Keratinocyte (primary cell): ENCODE measurements at regions not wholly inside any gene's neighbourhood (a gene's known extent, or its start where the extent isn't known, plus 50 kb on each side); places are given as distances from the start of the nearest gene placed in this dataset.

Source experiments
- DNase-seq: peaks from one replicate; pipeline ENCODE4 v3.0.0-alpha.2; 2011; ENCODE audit warnings: low read depth, missing footprints, low spot score
- FAIRE-seq: peaks from 2 replicates; lab custom pipeline; 2011; peaks lifted over from hg19 to GRCh38; lab: Jason Lieb, UNC
- H2AFZ ChIP-seq: 2 replicates; pipeline ENCODE4 v1.6.0; 2012; ENCODE audit warnings: low read length, control low read depth, inconsistent platforms; ENCODE audit not compliant: control insufficient read depth
- H3K27ac ChIP-seq: 2 replicates; pipeline ENCODE4 v1.5.1; 2011; ENCODE audit warnings: low read length; ENCODE audit not compliant: control insufficient read depth, insufficient read depth
- H3K27me3 ChIP-seq: 3 replicates; pipeline ENCODE4 v1.6.0; 2011; ENCODE audit warnings: low read length; ENCODE audit not compliant: control insufficient read depth, insufficient read depth; ENCODE audit errors: extremely low read depth
- H3K36me3 ChIP-seq, 2 experiments: 2 replicates in 1 of 2; 3 replicates in 1 of 2; pipeline ENCODE4 v1.5.1; 2011; ENCODE audit warnings: low read length in 2 of 2, mild to moderate bottlenecking in 1 of 2; ENCODE audit not compliant: control insufficient read depth in 2 of 2, insufficient read depth in 2 of 2; ENCODE audit errors: extremely low read depth in 1 of 2
- H3K4me1 ChIP-seq: 3 replicates; pipeline ENCODE4 v1.5.1; 2011; ENCODE audit warnings: low read length; ENCODE audit not compliant: control insufficient read depth, insufficient read depth; ENCODE audit errors: extremely low read depth
- H3K4me2 ChIP-seq: 3 replicates; pipeline ENCODE4 v1.6.0; 2011; ENCODE audit warnings: low read depth, low read length; ENCODE audit not compliant: control insufficient read depth, insufficient read depth; ENCODE audit errors: extremely low read depth
- H3K4me3 ChIP-seq, 3 experiments: fragments of 200-600 bp in 1 of 3; sonication (generic) in 1 of 3; 2 replicates in 2 of 3; 3 replicates in 1 of 3; pipeline ENCODE4 v1.5.1; 2011 to 2016; ENCODE audit warnings: low read length in 3 of 3, mild to moderate bottlenecking in 3 of 3, control low read depth in 2 of 3, inconsistent platforms in 1 of 3, low read depth in 1 of 3, mixed read lengths in 1 of 3, mixed run types in 1 of 3, moderate library complexity in 1 of 3; ENCODE audit not compliant: control insufficient read depth in 2 of 3, insufficient read depth in 2 of 3; ENCODE audit errors: extremely low read depth in 1 of 3
- H3K79me2 ChIP-seq: 2 replicates; pipeline ENCODE4 v1.6.0; 2012; ENCODE audit warnings: low read length; ENCODE audit not compliant: control insufficient read depth, insufficient read depth
- H3K9ac ChIP-seq: 3 replicates; pipeline ENCODE4 v1.6.0; 2011; ENCODE audit warnings: low read length; ENCODE audit not compliant: control insufficient read depth, insufficient read depth; ENCODE audit errors: extremely low read depth
- H3K9me1 ChIP-seq: 3 replicates; pipeline ENCODE4 v1.6.0; 2011; ENCODE audit warnings: low read length; ENCODE audit not compliant: control insufficient read depth, insufficient read depth; ENCODE audit errors: extremely low read depth
- H3K9me3 ChIP-seq: 2 replicates; pipeline ENCODE4 v1.5.1; 2012; ENCODE audit warnings: low read depth, low read length; ENCODE audit not compliant: control insufficient read depth
- H4K20me1 ChIP-seq: 3 replicates; pipeline ENCODE4 v1.6.0; 2011; ENCODE audit warnings: low read length; ENCODE audit not compliant: control insufficient read depth, insufficient read depth; ENCODE audit errors: extremely low read depth
- CTCF ChIP-seq, 3 experiments: IDR thresholded peaks in 1 of 3; conservative IDR thresholded peaks in 1 of 3; optimal IDR thresholded peaks in 1 of 3; 2 replicates in 2 of 3; 3 replicates in 1 of 3; pipeline versions ENCODE3 to v1.5.1; 2011; ENCODE audit warnings: low read length in 3 of 3, mild to moderate bottlenecking in 3 of 3, moderate library complexity in 2 of 3, control low read depth in 1 of 3, inconsistent platforms in 1 of 3; ENCODE audit not compliant: insufficient read depth in 2 of 3; ENCODE audit errors: extremely low read depth in 1 of 3
- EZH2 ChIP-seq: IDR thresholded peaks from one replicate; pipeline ENCODE4 v1.6.1; 2012; ENCODE audit warnings: inconsistent platforms, mild to moderate bottlenecking, low read length, moderate library complexity
- dilution Hi-C: fragments of 300-500 bp; cut with MboI; formaldehyde crosslinking; loops from one replicate; pipeline ENCODE4 v1.7.0; 2020; ENCODE audit warnings: low sequenced_read_pairs; ENCODE audit not compliant: extremely low pct_ligation_motif_present

GRCh38 chr1:38576241-38576640 is 283.3 kb downstream of the RRAGC start:
- Histone ChIP-seq H3K9me3 (no peaks in the 10 kb centered on the region), H2AFZ (no peak overlapping the region), H3K4me1 (no peaks in the 10 kb centered on the region), H3K9me1 (no peaks in the 10 kb centered on the region), H3K36me3 (no peaks in the 10 kb centered on the region), H3K79me2 (no peaks in the 10 kb centered on the region), H3K27me3 (peaks cover 40% of the 10 kb centered on the region), H3K4me2 (no peak overlapping the region), H3K9ac (no peak overlapping the region), H3K27ac (no peak overlapping the region), H4K20me1 (no peaks in the 10 kb centered on the region), H3K4me3 (no peak overlapping the region)
- FAIRE-seq (no peak), DNase-seq (no peak)
- TF ChIP-seq EZH2: no peak
- no peak for TF ChIP-seq CTCF (optimal IDR thresholded peaks at IDR 0.05 in 1 of 3, IDR thresholded peaks at IDR 0.05 in 1 of 3, conservative IDR thresholded peaks at IDR 0.05 in 1 of 3; ENCODE audit: extremely low read depth in 1 of 3, insufficient read depth in 2 of 3, low read length in 3 of 3)
- dilution Hi-C loops: no loop called here

GRCh38 chr1:38571726-38572125 is 287.8 kb downstream of the RRAGC start:
- H3K4me1 ChIP-seq: no peaks in the 10 kb centered on the region
- no peak overlapping the region for H3K27ac ChIP-seq
- H3K36me3 ChIP-seq: no peaks in the 10 kb centered on the region
- DNase-seq (no peak), FAIRE-seq (no peak)
- H3K4me2 ChIP-seq: no peak overlapping the region
- peaks cover 37% of the 10 kb centered on the region for H3K27me3 ChIP-seq
- H3K4me3 ChIP-seq: no peak overlapping the region
- no peaks in the 10 kb centered on the region for H4K20me1 ChIP-seq
- no peaks in the 10 kb centered on the region for H3K79me2 ChIP-seq
- H2AFZ ChIP-seq: no peak overlapping the region
- no peaks in the 10 kb centered on the region for H3K9me3 ChIP-seq
- H3K9me1 ChIP-seq: no peaks in the 10 kb centered on the region
- TF ChIP-seq CTCF (optimal IDR thresholded peaks at IDR 0.05 in 1 of 3, IDR thresholded peaks at IDR 0.05 in 1 of 3, conservative IDR thresholded peaks at IDR 0.05 in 1 of 3; ENCODE audit: extremely low read depth in 1 of 3, insufficient read depth in 2 of 3, low read length in 3 of 3): no peak
- no peak for TF ChIP-seq EZH2
- no peak overlapping the region for H3K9ac ChIP-seq
- dilution Hi-C loops: no loop called here
